Spleen (tissue), 11 donors: ENCODE measurements at regions not wholly inside any gene's neighbourhood (a gene's known extent, or its start where the extent isn't known, plus 50 kb on each side); places are given as distances from the start of the nearest gene placed in this dataset.

ENCODE experiments used
- DNase-seq: peaks from one replicate; pipeline ENCODE4 v3.0.0-alpha.2; 2020
- H3K27ac ChIP-seq, 8 donors: fragments of 200-600 bp; sonication (generic) in 7 of 8; 1 replicate in 4 of 8; 2 replicates in 4 of 8; pipeline versions ENCODE4 v1.5.0 to v1.8.0; 2016 to 2021; ENCODE audit warnings: inconsistent platforms in 4 of 8, mild to moderate bottlenecking in 4 of 8, moderate library complexity in 1 of 8
- H3K27me3 ChIP-seq, 7 donors: fragments of 200-600 bp; sonication (generic) in 6 of 7; replicated peaks in 1 of 7; 1 replicate in 4 of 7; 2 replicates in 3 of 7; pipeline versions ENCODE4 v1.5.0 to v1.8.0; 2016 to 2021; ENCODE audit warnings: inconsistent platforms in 3 of 7, mild to moderate bottlenecking in 1 of 7
- H3K36me3 ChIP-seq, 6 donors: fragments of 200-600 bp; sonication (generic) in 5 of 6; 1 replicate in 4 of 6; 2 replicates in 2 of 6; pipeline versions ENCODE4 v1.5.0 to v1.8.0; 2016 to 2021; ENCODE audit warnings: inconsistent platforms in 2 of 6
- H3K4me1 ChIP-seq, 6 donors: fragments of 200-600 bp; sonication (generic) in 5 of 6; 1 replicate in 3 of 6; 2 replicates in 3 of 6; pipeline versions ENCODE4 v1.5.0 to v1.8.0; 2016 to 2021; ENCODE audit warnings: inconsistent platforms in 3 of 6
- H3K4me3 ChIP-seq, 8 donors: fragments of 200-600 bp; sonication (generic) in 7 of 8; 1 replicate in 4 of 8; 2 replicates in 4 of 8; pipeline versions ENCODE4 v1.5.0 to v1.8.0; 2016 to 2021; ENCODE audit warnings: inconsistent platforms in 4 of 8, mild to moderate bottlenecking in 4 of 8, moderate library complexity in 2 of 8
- H3K9me3 ChIP-seq, 8 donors: fragments of 200-600 bp; sonication (generic) in 7 of 8; 1 replicate in 4 of 8; 2 replicates in 4 of 8; pipeline versions ENCODE4 v1.5.0 to v1.8.0; 2016 to 2021; ENCODE audit warnings: inconsistent platforms in 4 of 8
- POLR2A ChIP-seq, 3 donors: fragments of 450-650 bp; IDR thresholded peaks; one replicate each; pipeline ENCODE4 v1.5.1; 2017; ENCODE audit warnings: antibody characterized with exemption in 3 of 3, mild to moderate bottlenecking in 1 of 3
- POLR2AphosphoS5 ChIP-seq, 3 donors: sonication (generic); formaldehyde crosslinking; IDR thresholded peaks; one replicate each; pipeline ENCODE4 v1.5.1; 2017; ENCODE audit warnings: antibody characterized with exemption in 3 of 3
- WGBS, 5 donors: extraction: QIAGEN DNeasy Blood & Tissue Kit in 3 of 5; methylation state at CpG; one replicate each; pipeline versions ENCODE4 v1.1.5 to v1.1.7; 2013 to 2018; 5-methylcytosine and 5-hydroxymethylcytosine counted together
- intact Hi-C: fragments of 100-400 bp; cut with DNase I; formaldehyde crosslinking; loops from one replicate; pipeline ENCODE4 v1.15.0; 2023; ENCODE audit warnings: low total_unique reads
- TF ChIP-seq, protein P1 (sequence below), 11 experiments: fragments of 200-600 bp in 7 of 11; fragments of 450-650 bp in 4 of 11; sonication (generic) in 4 of 11; IDR thresholded peaks in 8 of 11; conservative IDR thresholded peaks in 3 of 11; 1 replicate in 7 of 11; 2 replicates in 4 of 11; pipeline versions ENCODE4 v1.4.0 to v1.8.0; 2016 to 2021; ENCODE audit warnings: antibody characterized with exemption in 11 of 11, inconsistent platforms in 4 of 11, mild to moderate bottlenecking in 1 of 11
- donor health status: healthy with polysubstance abuse.
- donor health status: DM: no; HTN: no; CAD: no; lungs with moderate emphysema.
- donor health status: DM: no; HTN: no; CAD: no.
- donor health status: Bipolar disorder and iron deficiency.
- donor health status: healthy.
- donor health status: DM: no; HTN: no; CAD: no.
- donor health status: DM: yes; HTN: yes; CAD: no.

DNA sequence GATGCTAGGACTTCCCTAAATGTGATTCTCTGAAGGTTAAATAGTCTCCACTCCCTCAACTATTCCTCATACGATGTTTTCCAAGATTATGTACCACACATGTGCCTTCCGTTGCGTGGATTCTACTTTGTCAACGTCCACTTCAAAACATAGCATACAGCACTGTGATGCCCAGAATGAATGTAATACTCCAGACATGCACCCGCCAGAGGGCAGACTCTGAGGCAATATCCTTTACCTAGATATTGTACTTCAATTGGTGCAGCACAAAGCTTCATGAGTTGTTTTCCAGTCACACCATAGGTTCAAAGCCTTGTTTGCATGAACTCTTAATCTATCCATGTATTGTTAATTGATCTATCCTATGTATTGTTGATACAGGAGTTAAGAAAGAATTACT, 201.0 kb upstream of the NABP1 start:
- Histone ChIP-seq H3K4me1 (peaks cover 0 to 23% (median 8%) of the 10 kb centered on the region in 6 donors), H3K36me3 (no peaks in the 10 kb centered on the region), H3K27me3 (peaks cover 0 to 13% (median 0%) of the 10 kb centered on the region in 7 donors), H3K27ac (no peak overlapping the region), H3K4me3 (no peak overlapping the region), H3K9me3 (peaks cover 0 to 17% (median 12%) of the 10 kb centered on the region in 8 donors)
- TF ChIP-seq POLR2A (IDR thresholded peaks at IDR 0.05) (no peak), POLR2AphosphoS5 (IDR thresholded peaks at IDR 0.05) (no peak)
- TF ChIP-seq, protein P1, sequence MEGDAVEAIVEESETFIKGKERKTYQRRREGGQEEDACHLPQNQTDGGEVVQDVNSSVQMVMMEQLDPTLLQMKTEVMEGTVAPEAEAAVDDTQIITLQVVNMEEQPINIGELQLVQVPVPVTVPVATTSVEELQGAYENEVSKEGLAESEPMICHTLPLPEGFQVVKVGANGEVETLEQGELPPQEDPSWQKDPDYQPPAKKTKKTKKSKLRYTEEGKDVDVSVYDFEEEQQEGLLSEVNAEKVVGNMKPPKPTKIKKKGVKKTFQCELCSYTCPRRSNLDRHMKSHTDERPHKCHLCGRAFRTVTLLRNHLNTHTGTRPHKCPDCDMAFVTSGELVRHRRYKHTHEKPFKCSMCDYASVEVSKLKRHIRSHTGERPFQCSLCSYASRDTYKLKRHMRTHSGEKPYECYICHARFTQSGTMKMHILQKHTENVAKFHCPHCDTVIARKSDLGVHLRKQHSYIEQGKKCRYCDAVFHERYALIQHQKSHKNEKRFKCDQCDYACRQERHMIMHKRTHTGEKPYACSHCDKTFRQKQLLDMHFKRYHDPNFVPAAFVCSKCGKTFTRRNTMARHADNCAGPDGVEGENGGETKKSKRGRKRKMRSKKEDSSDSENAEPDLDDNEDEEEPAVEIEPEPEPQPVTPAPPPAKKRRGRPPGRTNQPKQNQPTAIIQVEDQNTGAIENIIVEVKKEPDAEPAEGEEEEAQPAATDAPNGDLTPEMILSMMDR (IDR thresholded peaks at IDR 0.05 in 8 of 11, conservative IDR thresholded peaks at IDR 0.05 in 3 of 11) = no peak
- no peak for DNase-seq
- WGBS, 5 donors = 96 to 99% (median 96%) methylated on average over 5 of the region's 5 CpGs
- intact Hi-C loops = no loop called here

DNA sequence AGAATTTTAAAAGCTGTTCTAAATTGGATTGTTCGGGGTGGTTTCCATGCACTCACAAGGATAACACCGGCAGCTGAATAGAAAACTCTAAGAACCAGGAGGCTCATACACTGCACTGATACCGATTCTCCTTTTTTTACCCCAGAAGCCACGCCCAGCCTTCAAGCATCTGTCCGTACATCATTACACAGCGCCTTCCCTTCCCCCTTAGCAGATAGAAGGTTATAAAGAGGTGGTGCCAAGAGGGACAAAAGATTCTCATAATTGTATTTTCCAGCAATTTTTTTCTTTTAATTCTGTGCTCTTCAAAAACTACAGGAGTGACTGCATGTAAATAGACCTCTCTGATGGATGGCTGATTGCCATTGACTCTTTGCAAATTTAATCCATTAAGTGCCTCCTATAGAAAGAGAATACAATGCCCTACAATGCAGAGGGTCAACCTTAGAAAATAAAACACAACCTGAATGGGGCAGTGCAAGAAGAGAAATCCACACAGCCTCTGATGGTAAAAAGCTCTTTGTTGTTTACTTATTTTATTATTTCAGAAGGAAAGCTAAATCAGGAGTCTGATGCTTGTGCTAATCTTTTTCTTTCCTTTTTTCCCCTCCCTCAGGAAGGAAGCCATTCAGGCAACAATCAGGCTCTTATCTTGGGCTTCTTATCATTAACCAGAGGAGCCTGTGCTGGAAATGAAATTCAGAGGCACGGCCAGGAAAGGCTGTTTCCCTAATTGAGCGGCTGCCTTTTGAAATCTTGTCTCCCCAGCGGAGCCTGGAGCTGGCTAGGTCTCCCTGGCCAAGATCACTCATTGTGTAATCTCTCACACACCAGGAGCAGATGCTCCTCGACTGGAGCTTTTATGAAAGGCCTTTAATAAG, 198.9 kb upstream of the NABP1 start:
- no peak overlapping the region for H3K4me3 ChIP-seq
- peaks cover 0 to 23% (median 8%) of the 10 kb centered on the region in 6 donors for H3K4me1 ChIP-seq
- no peak for DNase-seq
- peaks cover 0 to 38% (median 30%) of the 10 kb centered on the region in 8 donors for H3K9me3 ChIP-seq
- H3K27ac ChIP-seq = no peak overlapping the region
- no peak for TF ChIP-seq POLR2A (IDR thresholded peaks at IDR 0.05)
- TF ChIP-seq POLR2AphosphoS5 (IDR thresholded peaks at IDR 0.05) = no peak
- TF ChIP-seq, protein P1 (IDR thresholded peaks at IDR 0.05 in 8 of 11, conservative IDR thresholded peaks at IDR 0.05 in 3 of 11) = no peak
- peaks cover 0 to 13% (median 0%) of the 10 kb centered on the region in 7 donors for H3K27me3 ChIP-seq
- intact Hi-C loops = no loop called here
- no peaks in the 10 kb centered on the region for H3K36me3 ChIP-seq
- 52 to 58% (median 54%) methylated on average over 10 of the region's 10 CpGs for WGBS, 5 donors

DNA sequence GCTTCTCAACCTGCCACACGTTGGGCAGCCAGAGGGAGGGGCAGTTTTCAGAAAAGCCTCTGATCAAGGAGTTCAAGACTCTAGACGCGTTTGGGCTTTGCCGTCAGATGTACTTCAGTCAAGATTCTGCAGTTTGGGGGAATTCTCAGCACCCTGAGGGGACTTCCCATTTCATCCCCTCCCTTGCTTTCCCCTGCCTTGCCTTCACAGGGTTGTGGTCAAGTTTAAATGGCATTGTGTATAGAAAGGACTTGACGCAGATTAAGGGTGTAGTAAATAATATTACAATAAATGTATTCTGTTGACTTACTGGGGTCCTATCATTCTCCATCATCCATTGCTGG, 198.3 kb upstream of the NABP1 start:
- DNase-seq = no peak
- TF ChIP-seq POLR2AphosphoS5 (IDR thresholded peaks at IDR 0.05) = no peak
- no peak for TF ChIP-seq POLR2A (IDR thresholded peaks at IDR 0.05)
- TF ChIP-seq, protein P1 (IDR thresholded peaks at IDR 0.05 in 8 of 11, conservative IDR thresholded peaks at IDR 0.05 in 3 of 11) = no peak
- peaks cover 0 to 20% (median 3%) of the 10 kb centered on the region in 6 donors for H3K4me1 ChIP-seq
- H3K27ac ChIP-seq = no peak overlapping the region
- peaks cover 0 to 40% (median 31%) of the 10 kb centered on the region in 8 donors for H3K9me3 ChIP-seq
- H3K27me3 ChIP-seq = peaks cover 0 to 13% (median 0%) of the 10 kb centered on the region in 7 donors
- intact Hi-C loops = no loop called here
- H3K4me3 ChIP-seq = no peak overlapping the region
- H3K36me3 ChIP-seq = no peaks in the 10 kb centered on the region
- WGBS, 5 donors = 25 to 45% (median 31%) methylated on average over 5 of the region's 5 CpGs

DNA sequence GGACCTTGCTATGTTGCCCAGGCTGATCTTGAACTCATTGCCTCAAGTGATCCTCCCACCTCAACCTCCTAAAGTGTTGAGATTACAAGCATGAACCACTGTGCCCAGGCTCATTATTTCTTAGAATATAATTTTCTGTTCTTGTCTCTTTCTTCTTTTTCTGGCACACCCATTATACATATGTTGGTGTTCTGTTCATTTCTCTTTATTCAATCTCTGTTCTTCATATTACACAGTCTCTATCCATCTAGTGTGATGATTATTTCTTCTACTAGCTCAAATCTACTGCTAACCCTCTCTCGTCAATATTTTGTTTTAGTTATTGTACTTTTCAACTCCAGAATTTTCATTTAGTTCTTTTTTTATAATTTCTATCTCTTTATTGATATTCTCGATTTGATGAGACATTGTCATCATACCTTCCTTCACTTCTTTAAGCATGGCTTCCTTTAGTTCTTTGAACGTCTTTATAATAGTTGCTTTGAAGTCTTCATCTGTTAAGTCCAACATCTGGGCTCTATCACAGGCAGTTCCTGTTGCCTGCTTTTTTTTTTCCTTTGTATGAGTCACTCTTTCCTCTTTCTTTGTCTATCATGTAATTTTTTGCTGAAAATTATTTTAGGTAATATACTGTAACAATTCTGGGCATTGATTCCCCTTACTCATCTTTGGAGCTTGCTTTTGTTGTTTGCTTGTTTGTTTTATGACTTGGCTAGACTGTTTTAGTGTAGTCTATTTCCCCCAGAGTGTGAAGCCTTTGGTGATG, 196.4 kb upstream of the NABP1 start:
- Histone ChIP-seq H3K4me1 (peaks cover 0 to 20% (median 3%) of the 10 kb centered on the region in 6 donors), H3K4me3 (no peak overlapping the region), H3K9me3 (peaks cover 0 to 40% (median 31%) of the 10 kb centered on the region in 8 donors), H3K27ac (no peak overlapping the region), H3K27me3 (peaks cover 0 to 17% (median 0%) of the 10 kb centered on the region in 7 donors), H3K36me3 (no peaks in the 10 kb centered on the region)
- WGBS, 5 donors = 86 to 94% (median 88%) methylated on average over 3 of the region's 3 CpGs
- intact Hi-C loops = no loop called here
- TF ChIP-seq, protein P1 (IDR thresholded peaks at IDR 0.05 in 8 of 11, conservative IDR thresholded peaks at IDR 0.05 in 3 of 11) = no peak
- TF ChIP-seq POLR2A (IDR thresholded peaks at IDR 0.05) (no peak), POLR2AphosphoS5 (IDR thresholded peaks at IDR 0.05) (no peak)
- DNase-seq = no peak
